ENCODE measurements at regions not wholly inside any gene's neighbourhood (a gene's known extent, or its start where the extent isn't known, plus 50 kb on each side); places are given as distances from the start of the nearest gene placed in this dataset.

- DNase-seq (ENCODE audit: low spot score): no peak
- 90% methylated on average over 6 of the region's 6 CpGs for WGBS
- TF ChIP-seq POLR2AphosphoS5 (IDR thresholded peaks at IDR 0.05) (no peak), CTCF (IDR thresholded peaks at IDR 0.05) (no peak), POLR2A (IDR thresholded peaks at IDR 0.05) (no peak)
These were observed 258.7 kb upstream of the RAB6C start for GRCh38 chr2:129720761-129721160.

GRCh38 chr2:129721236-129721635 is 258.2 kb upstream of the RAB6C start:
- intact Hi-C loops (cut with DNase I): no loop called here
- H3K4me1 ChIP-seq (replicated peaks): no peaks in the 10 kb centered on the region
- no peaks in the 10 kb centered on the region for H3K36me3 ChIP-seq
- no peak for TF ChIP-seq POLR2A (IDR thresholded peaks at IDR 0.05)
- 67% methylated on average over 3 of the region's 3 CpGs for WGBS
- no peak overlapping the region for H3K4me3 ChIP-seq
- no peak overlapping the region for H3K27ac ChIP-seq
- DNase-seq (ENCODE audit: low spot score): no peak
- H3K27me3 ChIP-seq (replicated peaks; ENCODE audit: insufficient read depth): no peaks in the 10 kb centered on the region
- H3K9me3 ChIP-seq: no peaks in the 10 kb centered on the region

More at GRCh38 chr2:129720761-129721160, 258.7 kb upstream of the RAB6C start:
- Histone ChIP-seq H3K36me3 (no peaks in the 10 kb centered on the region), H3K27me3 (replicated peaks; ENCODE audit: insufficient read depth) (no peaks in the 10 kb centered on the region), H3K4me3 (no peak overlapping the region), H3K4me1 (replicated peaks) (no peaks in the 10 kb centered on the region), H3K27ac (no peak overlapping the region), H3K9me3 (no peaks in the 10 kb centered on the region)
- intact Hi-C loops (cut with DNase I): no loop called here

- H3K4me3 ChIP-seq: no peak overlapping the region
- TF ChIP-seq POLR2A (IDR thresholded peaks at IDR 0.05) (no peak), CTCF (IDR thresholded peaks at IDR 0.05) (no peak), POLR2AphosphoS5 (IDR thresholded peaks at IDR 0.05) (no peak)
- no peaks in the 10 kb centered on the region for H3K36me3 ChIP-seq
- H3K4me1 ChIP-seq (replicated peaks): no peaks in the 10 kb centered on the region
- H3K9me3 ChIP-seq: no peaks in the 10 kb centered on the region
- no peak for DNase-seq (ENCODE audit: low spot score)
- WGBS: 77% methylated on average over 8 of the region's 15 CpGs
- H3K27me3 ChIP-seq (replicated peaks; ENCODE audit: insufficient read depth): no peaks in the 10 kb centered on the region
- H3K27ac ChIP-seq: no peak overlapping the region
- intact Hi-C loops (cut with DNase I): no loop called here
These were observed 257.6 kb upstream of the RAB6C start for GRCh38 chr2:129721846-129722245.

- H3K27ac ChIP-seq: no peak overlapping the region
- DNase-seq (ENCODE audit: low spot score): no peak
- TF ChIP-seq POLR2AphosphoS5 (IDR thresholded peaks at IDR 0.05) (no peak), CTCF (IDR thresholded peaks at IDR 0.05) (no peak), POLR2A (IDR thresholded peaks at IDR 0.05) (no peak)
- intact Hi-C loops (cut with DNase I): no loop called here
- 92% methylated on average over 20 of the region's 20 CpGs for WGBS
- H3K4me3 ChIP-seq: no peak overlapping the region
- H3K27me3 ChIP-seq (replicated peaks; ENCODE audit: insufficient read depth): no peaks in the 10 kb centered on the region
- H3K9me3 ChIP-seq: no peaks in the 10 kb centered on the region
- no peaks in the 10 kb centered on the region for H3K36me3 ChIP-seq
- no peaks in the 10 kb centered on the region for H3K4me1 ChIP-seq (replicated peaks)
These were observed 257.0 kb upstream of the RAB6C start for GRCh38 chr2:129722306-129723019.

- Histone ChIP-seq H3K4me1 (replicated peaks) (no peaks in the 10 kb centered on the region), H3K9me3 (no peaks in the 10 kb centered on the region), H3K36me3 (no peaks in the 10 kb centered on the region), H3K27me3 (replicated peaks; ENCODE audit: insufficient read depth) (no peaks in the 10 kb centered on the region), H3K4me3 (no peak overlapping the region), H3K27ac (no peak overlapping the region)
- WGBS: 42% methylated on average over 13 of the region's 13 CpGs
- DNase-seq (ENCODE audit: low spot score): no peak
- TF ChIP-seq POLR2AphosphoS5 (IDR thresholded peaks at IDR 0.05) (no peak), CTCF (IDR thresholded peaks at IDR 0.05) (no peak), POLR2A (IDR thresholded peaks at IDR 0.05) (no peak)
- intact Hi-C loops (cut with DNase I): no loop called here
These were observed 256.0 kb upstream of the RAB6C start for GRCh38 chr2:129723277-129724020.

Data from prostate gland (tissue), 2 donors.